ENCODE measurements at regions not wholly inside any gene's neighbourhood (a gene's known extent, or its start where the extent isn't known, plus 50 kb on each side); places are given as distances from the start of the nearest gene placed in this dataset.

DNA sequence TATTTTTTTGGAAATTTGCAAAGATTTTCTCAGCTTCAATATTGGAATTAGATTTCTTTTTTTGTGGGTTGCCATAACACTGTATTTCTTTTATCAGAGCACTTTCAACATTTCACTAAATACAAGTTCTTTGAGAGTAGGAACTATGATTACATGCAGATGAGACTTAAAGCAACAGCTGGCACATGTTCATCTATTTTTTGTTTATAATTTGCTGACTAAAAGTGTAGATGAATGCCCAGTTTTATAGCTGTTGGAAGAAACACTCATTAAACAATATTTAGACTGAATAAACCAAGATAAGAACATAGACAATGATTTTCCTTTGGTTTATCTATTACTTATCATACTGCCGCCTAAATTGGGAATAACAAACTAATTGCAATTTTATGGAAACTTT is 803.0 kb upstream of the KLHL1 start:
- H3K9me3 ChIP-seq (ENCODE audit: low read length): no peaks in the 10 kb centered on the region
- H3K9ac ChIP-seq (ENCODE audit: low read length): no peak overlapping the region
- no peak for TF ChIP-seq TAF1 (IDR thresholded peaks at IDR 0.05; ENCODE audit: low read depth)
- no peak for TF ChIP-seq SMC3 (conservative IDR thresholded peaks at IDR 0.05; ENCODE audit: poor library complexity)
- TF ChIP-seq, protein P1, sequence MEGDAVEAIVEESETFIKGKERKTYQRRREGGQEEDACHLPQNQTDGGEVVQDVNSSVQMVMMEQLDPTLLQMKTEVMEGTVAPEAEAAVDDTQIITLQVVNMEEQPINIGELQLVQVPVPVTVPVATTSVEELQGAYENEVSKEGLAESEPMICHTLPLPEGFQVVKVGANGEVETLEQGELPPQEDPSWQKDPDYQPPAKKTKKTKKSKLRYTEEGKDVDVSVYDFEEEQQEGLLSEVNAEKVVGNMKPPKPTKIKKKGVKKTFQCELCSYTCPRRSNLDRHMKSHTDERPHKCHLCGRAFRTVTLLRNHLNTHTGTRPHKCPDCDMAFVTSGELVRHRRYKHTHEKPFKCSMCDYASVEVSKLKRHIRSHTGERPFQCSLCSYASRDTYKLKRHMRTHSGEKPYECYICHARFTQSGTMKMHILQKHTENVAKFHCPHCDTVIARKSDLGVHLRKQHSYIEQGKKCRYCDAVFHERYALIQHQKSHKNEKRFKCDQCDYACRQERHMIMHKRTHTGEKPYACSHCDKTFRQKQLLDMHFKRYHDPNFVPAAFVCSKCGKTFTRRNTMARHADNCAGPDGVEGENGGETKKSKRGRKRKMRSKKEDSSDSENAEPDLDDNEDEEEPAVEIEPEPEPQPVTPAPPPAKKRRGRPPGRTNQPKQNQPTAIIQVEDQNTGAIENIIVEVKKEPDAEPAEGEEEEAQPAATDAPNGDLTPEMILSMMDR (IDR thresholded peaks at IDR 0.05; ENCODE audit: poor library complexity, severe bottlenecking): no peak
- no peak for TF ChIP-seq EZH2 (IDR thresholded peaks at IDR 0.05; ENCODE audit: borderline replicate concordance, insufficient read depth, low read length, poor library complexity, severe bottlenecking)
- no peak for TF ChIP-seq RAD21 (conservative IDR thresholded peaks at IDR 0.05)
- TF ChIP-seq EP300 (conservative IDR thresholded peaks at IDR 0.05; ENCODE audit: poor library complexity, severe bottlenecking): no peak
- no peak for TF ChIP-seq MXI1 (conservative IDR thresholded peaks at IDR 0.05; ENCODE audit: poor library complexity, severe bottlenecking)
- no peak for TF ChIP-seq POLR2AphosphoS5 (IDR thresholded peaks at IDR 0.05)
- no peak overlapping the region for H3K27ac ChIP-seq (ENCODE audit: low read length)
- H3K4me3 ChIP-seq (ENCODE audit: low read length): no peak overlapping the region
- no peaks in the 10 kb centered on the region for H3K27me3 ChIP-seq (ENCODE audit: insufficient read depth, low read depth, low read length)
- H2AFZ ChIP-seq (ENCODE audit: low read depth, low read length): no peak overlapping the region
- H3K9me2 ChIP-seq (ENCODE audit: insufficient read depth, low read length): no peaks in the 10 kb centered on the region
- H3K4me2 ChIP-seq (ENCODE audit: low read length): no peak overlapping the region
- no peaks in the 10 kb centered on the region for H3K79me2 ChIP-seq (replicated peaks; ENCODE audit: insufficient read depth, low read length)
- no peaks in the 10 kb centered on the region for H3K36me3 ChIP-seq (ENCODE audit: insufficient read depth, low read length)
- no peaks in the 10 kb centered on the region for H3F3A ChIP-seq (ENCODE audit: insufficient read depth, low read length, poor library complexity, severe bottlenecking)
- no peaks in the 10 kb centered on the region for H4K20me1 ChIP-seq (ENCODE audit: insufficient read depth)

DNA sequence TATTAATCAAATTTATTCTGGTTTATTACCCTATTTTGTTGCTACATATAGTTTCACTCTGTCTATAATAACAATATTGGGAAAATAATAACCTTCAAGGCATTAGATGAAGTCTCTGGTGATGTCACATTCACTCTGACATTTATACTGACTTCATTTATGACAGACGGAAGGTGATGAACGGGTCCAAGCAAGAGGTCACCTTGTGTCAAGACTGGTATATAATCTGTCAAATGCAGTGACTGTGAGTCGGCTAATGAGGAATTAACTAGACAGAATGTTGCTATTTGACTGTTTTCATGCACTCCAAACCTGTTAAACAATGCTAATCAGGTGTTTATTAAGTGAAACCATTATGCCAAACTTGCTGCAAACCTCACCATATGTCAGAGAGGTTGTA is 800.5 kb upstream of the KLHL1 start:
- no peaks in the 10 kb centered on the region for H3K36me3 ChIP-seq (ENCODE audit: insufficient read depth, low read length)
- H3K27me3 ChIP-seq (ENCODE audit: insufficient read depth, low read depth, low read length): no peaks in the 10 kb centered on the region
- H3F3A ChIP-seq (ENCODE audit: insufficient read depth, low read length, poor library complexity, severe bottlenecking): no peaks in the 10 kb centered on the region
- H2AFZ ChIP-seq (ENCODE audit: low read depth, low read length): no peak overlapping the region
- H3K9me2 ChIP-seq (ENCODE audit: insufficient read depth, low read length): no peaks in the 10 kb centered on the region
- no peaks in the 10 kb centered on the region for H3K9me3 ChIP-seq (ENCODE audit: low read length)
- H3K4me2 ChIP-seq (ENCODE audit: low read length): no peak overlapping the region
- no peaks in the 10 kb centered on the region for H4K20me1 ChIP-seq (ENCODE audit: insufficient read depth)
- no peaks in the 10 kb centered on the region for H3K79me2 ChIP-seq (replicated peaks; ENCODE audit: insufficient read depth, low read length)
- TF ChIP-seq, protein P1 (IDR thresholded peaks at IDR 0.05; ENCODE audit: poor library complexity, severe bottlenecking): no peak
- TF ChIP-seq RAD21 (conservative IDR thresholded peaks at IDR 0.05) (no peak), TAF1 (IDR thresholded peaks at IDR 0.05; ENCODE audit: low read depth) (no peak), EZH2 (IDR thresholded peaks at IDR 0.05; ENCODE audit: borderline replicate concordance, insufficient read depth, low read length, poor library complexity, severe bottlenecking) (no peak), POLR2AphosphoS5 (IDR thresholded peaks at IDR 0.05) (no peak), EP300 (conservative IDR thresholded peaks at IDR 0.05; ENCODE audit: poor library complexity, severe bottlenecking) (no peak), MXI1 (conservative IDR thresholded peaks at IDR 0.05; ENCODE audit: poor library complexity, severe bottlenecking) (no peak), SMC3 (conservative IDR thresholded peaks at IDR 0.05; ENCODE audit: poor library complexity) (no peak)
- TF ChIP-seq, protein P2, sequence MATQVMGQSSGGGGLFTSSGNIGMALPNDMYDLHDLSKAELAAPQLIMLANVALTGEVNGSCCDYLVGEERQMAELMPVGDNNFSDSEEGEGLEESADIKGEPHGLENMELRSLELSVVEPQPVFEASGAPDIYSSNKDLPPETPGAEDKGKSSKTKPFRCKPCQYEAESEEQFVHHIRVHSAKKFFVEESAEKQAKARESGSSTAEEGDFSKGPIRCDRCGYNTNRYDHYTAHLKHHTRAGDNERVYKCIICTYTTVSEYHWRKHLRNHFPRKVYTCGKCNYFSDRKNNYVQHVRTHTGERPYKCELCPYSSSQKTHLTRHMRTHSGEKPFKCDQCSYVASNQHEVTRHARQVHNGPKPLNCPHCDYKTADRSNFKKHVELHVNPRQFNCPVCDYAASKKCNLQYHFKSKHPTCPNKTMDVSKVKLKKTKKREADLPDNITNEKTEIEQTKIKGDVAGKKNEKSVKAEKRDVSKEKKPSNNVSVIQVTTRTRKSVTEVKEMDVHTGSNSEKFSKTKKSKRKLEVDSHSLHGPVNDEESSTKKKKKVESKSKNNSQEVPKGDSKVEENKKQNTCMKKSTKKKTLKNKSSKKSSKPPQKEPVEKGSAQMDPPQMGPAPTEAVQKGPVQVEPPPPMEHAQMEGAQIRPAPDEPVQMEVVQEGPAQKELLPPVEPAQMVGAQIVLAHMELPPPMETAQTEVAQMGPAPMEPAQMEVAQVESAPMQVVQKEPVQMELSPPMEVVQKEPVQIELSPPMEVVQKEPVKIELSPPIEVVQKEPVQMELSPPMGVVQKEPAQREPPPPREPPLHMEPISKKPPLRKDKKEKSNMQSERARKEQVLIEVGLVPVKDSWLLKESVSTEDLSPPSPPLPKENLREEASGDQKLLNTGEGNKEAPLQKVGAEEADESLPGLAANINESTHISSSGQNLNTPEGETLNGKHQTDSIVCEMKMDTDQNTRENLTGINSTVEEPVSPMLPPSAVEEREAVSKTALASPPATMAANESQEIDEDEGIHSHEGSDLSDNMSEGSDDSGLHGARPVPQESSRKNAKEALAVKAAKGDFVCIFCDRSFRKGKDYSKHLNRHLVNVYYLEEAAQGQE (IDR thresholded peaks at IDR 0.05; ENCODE audit: borderline replicate concordance): no peak
- H3K4me3 ChIP-seq (ENCODE audit: low read length): no peak overlapping the region
- no peak overlapping the region for H3K9ac ChIP-seq (ENCODE audit: low read length)
- no peak overlapping the region for H3K27ac ChIP-seq (ENCODE audit: low read length)

Data from neural cell (in vitro differentiated cells).